ENCODE measurements at regions not wholly inside any gene's neighbourhood (a gene's known extent, or its start where the extent isn't known, plus 50 kb on each side); places are given as distances from the start of the nearest gene placed in this dataset.

DNA sequence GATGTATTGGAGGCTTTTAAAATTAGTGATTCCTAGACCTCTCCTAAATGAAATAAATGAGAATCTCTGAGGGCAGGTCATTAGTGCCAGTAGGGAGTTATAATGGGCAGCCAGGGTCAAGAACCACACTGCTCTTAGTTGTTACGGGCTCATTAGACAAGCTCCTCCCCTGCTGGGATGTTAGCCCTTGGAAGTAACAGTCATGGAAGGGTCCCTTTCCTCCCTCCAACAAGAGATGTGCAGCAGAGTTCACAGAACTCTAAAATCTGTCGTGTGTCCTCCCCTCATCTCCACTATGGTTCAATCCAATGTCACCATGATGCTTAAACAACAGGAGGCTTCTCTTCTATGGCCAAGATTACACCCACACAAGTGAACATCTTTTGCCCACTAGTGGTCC is 419.5 kb downstream of the INSC start:
- Histone ChIP-seq H2BK12ac (ENCODE audit: insufficient read length, low read depth, low read length) (no peak overlapping the region), H3K27ac (ENCODE audit: insufficient read length, low read depth, low read length) (no peak overlapping the region), H3K23me2 (ENCODE audit: insufficient read length, low read depth, low read length, poor library complexity, severe bottlenecking) (no peaks in the 10 kb centered on the region), H3K18ac (ENCODE audit: insufficient read length, low read depth, low read length) (no peak overlapping the region), H2BK120ac (ENCODE audit: low read depth, low read length, poor library complexity, severe bottlenecking) (no peak overlapping the region), H3K14ac (ENCODE audit: insufficient read depth, low read length) (no peak overlapping the region), H3K79me2 (ENCODE audit: insufficient read depth, low read length) (no peaks in the 10 kb centered on the region), H3K4me1 (ENCODE audit: insufficient read depth, low read length) (no peaks in the 10 kb centered on the region; the same call in 1 of the 2 replicates), H2BK20ac (ENCODE audit: low read depth, low read length, poor library complexity, severe bottlenecking) (no peak overlapping the region), H3K4me2 (ENCODE audit: insufficient read depth, insufficient read length, low read length) (no peak overlapping the region), H3K56ac (ENCODE audit: insufficient read length, low read depth, low read length) (no peak overlapping the region), H3K4ac (ENCODE audit: low read depth, low read length) (no peak overlapping the region), H2BK5ac (ENCODE audit: insufficient read length, low read length) (no peak overlapping the region), H4K91ac (ENCODE audit: insufficient read length, low read depth, low read length) (no peak overlapping the region), H2BK15ac (ENCODE audit: low read depth, low read length) (no peak overlapping the region), H3K9ac (ENCODE audit: extremely low read depth, insufficient read length, low read length) (no peak overlapping the region), H3K27me3 (ENCODE audit: insufficient read depth, low read length) (no peaks in the 10 kb centered on the region), H3T11ph (ENCODE audit: low read length) (no peak overlapping the region), H3K9me3 (ENCODE audit: control insufficient read depth, low read depth, low read length) (no peaks in the 10 kb centered on the region), H4K20me1 (ENCODE audit: control insufficient read depth, insufficient read depth, insufficient read length) (no peaks in the 10 kb centered on the region), H4K8ac (replicated peaks; ENCODE audit: insufficient read length, low read depth, low read length) (no peak overlapping the region), H4K5ac (ENCODE audit: insufficient read length, low read depth, low read length) (no peak overlapping the region), H2AFZ (ENCODE audit: low read length) (no peak overlapping the region), H2AK5ac (ENCODE audit: insufficient read length, low read length) (no peak overlapping the region), H3K23ac (ENCODE audit: insufficient read length, low read depth, low read length) (no peak overlapping the region), H3K79me1 (ENCODE audit: insufficient read depth, low read depth, low read length, poor library complexity, severe bottlenecking) (no peaks in the 10 kb centered on the region)
- no peaks in the 10 kb centered on the region for H3K27me3 Mint-ChIP-seq (ENCODE audit: low read depth)
- no CpG with 5 or more reads among the region's 2 CpGs for WGBS (ENCODE audit: extremely low coverage, insufficient read length, low lambda C conversion rate)
- H3K27ac Mint-ChIP-seq = no peak overlapping the region
- DNase-seq = no peak
- H3K4me1 Mint-ChIP-seq = peaks cover 7 to 21% of the 10 kb centered on the region in 2 experiments
- peaks cover 0 to 5% (median 0%) of the 10 kb centered on the region in 3 experiments; a peak in 1 of 7 replicates for H3K36me3 Mint-ChIP-seq (ENCODE audit: insufficient read depth in 1 of 3, low read depth in 3 of 3)
- no peak overlapping the region for H3K4me3 Mint-ChIP-seq
- TF ChIP-seq, protein P1, sequence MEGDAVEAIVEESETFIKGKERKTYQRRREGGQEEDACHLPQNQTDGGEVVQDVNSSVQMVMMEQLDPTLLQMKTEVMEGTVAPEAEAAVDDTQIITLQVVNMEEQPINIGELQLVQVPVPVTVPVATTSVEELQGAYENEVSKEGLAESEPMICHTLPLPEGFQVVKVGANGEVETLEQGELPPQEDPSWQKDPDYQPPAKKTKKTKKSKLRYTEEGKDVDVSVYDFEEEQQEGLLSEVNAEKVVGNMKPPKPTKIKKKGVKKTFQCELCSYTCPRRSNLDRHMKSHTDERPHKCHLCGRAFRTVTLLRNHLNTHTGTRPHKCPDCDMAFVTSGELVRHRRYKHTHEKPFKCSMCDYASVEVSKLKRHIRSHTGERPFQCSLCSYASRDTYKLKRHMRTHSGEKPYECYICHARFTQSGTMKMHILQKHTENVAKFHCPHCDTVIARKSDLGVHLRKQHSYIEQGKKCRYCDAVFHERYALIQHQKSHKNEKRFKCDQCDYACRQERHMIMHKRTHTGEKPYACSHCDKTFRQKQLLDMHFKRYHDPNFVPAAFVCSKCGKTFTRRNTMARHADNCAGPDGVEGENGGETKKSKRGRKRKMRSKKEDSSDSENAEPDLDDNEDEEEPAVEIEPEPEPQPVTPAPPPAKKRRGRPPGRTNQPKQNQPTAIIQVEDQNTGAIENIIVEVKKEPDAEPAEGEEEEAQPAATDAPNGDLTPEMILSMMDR (conservative IDR thresholded peaks at IDR 0.05) = no peak
- peaks cover 5 to 8% of the 10 kb centered on the region in 2 experiments; a peak in 4 of 5 replicates for H3K9me3 Mint-ChIP-seq

Data from H9 (cell line).